ENCODE measurements at regions not wholly inside any gene's neighbourhood (a gene's known extent, or its start where the extent isn't known, plus 50 kb on each side); places are given as distances from the start of the nearest gene placed in this dataset.
"Not testable (repeated sequence)": the region's sequence is repeated elsewhere in the genome, so short reads cannot be mapped to it uniquely, and the experiment has no call there.

GRCh38 chr20:56773749-56774148 is 144.6 kb downstream of the TFAP2C start:
- DNase-seq, result no peak

GRCh38 chr20:56774873-56775272 is 145.8 kb downstream of the TFAP2C start:
- no peak for DNase-seq

GRCh38 chr20:56776345-56776744 is 147.2 kb downstream of the TFAP2C start:
- no peak for DNase-seq

GRCh38 chr20:56778765-56779195 is 149.7 kb downstream of the TFAP2C start:
- peak; percentile 3 for DNase-seq

- no peak for DNase-seq
These were observed 150.5 kb downstream of the TFAP2C start for GRCh38 chr20:56779452-56780143.

GRCh38 chr20:56780266-56780665 is 151.2 kb downstream of the TFAP2C start:
- no peak for DNase-seq

GRCh38 chr20:56781108-56781739 is 152.1 kb downstream of the TFAP2C start:
- DNase-seq, result no peak

GRCh38 chr20:56781987-56782560 is 153.0 kb downstream of the TFAP2C start:
- DNase-seq, result not testable (repeated sequence)

- DNase-seq, result not testable (repeated sequence)
These were observed 153.7 kb downstream of the TFAP2C start for GRCh38 chr20:56782814-56783213.

- DNase-seq, result no peak
These were observed 154.7 kb downstream of the TFAP2C start for GRCh38 chr20:56783826-56784225.

- DNase-seq, result no peak
These were observed 157.4 kb downstream of the TFAP2C start for GRCh38 chr20:56786503-56786902.

GRCh38 chr20:56788041-56788670 is 159.1 kb downstream of the TFAP2C start:
- DNase-seq, result no peak

GRCh38 chr20:56788671-56789610 is 159.8 kb downstream of the TFAP2C start:
- no peak for DNase-seq

GRCh38 chr20:56793916-56794315 is 164.8 kb downstream of the TFAP2C start:
- no peak for DNase-seq

- DNase-seq, result no peak
These were observed 166.4 kb downstream of the TFAP2C start for GRCh38 chr20:56795492-56795891.

- DNase-seq, result no peak
These were observed 167.2 kb downstream of the TFAP2C start for GRCh38 chr20:56796345-56796744.

- DNase-seq, result no peak
These were observed 167.9 kb downstream of the TFAP2C start for GRCh38 chr20:56797023-56797422.

- no peak for DNase-seq
These were observed 169.5 kb downstream of the TFAP2C start for GRCh38 chr20:56798634-56799033.

- no peak for DNase-seq
These were observed 170.1 kb downstream of the TFAP2C start for GRCh38 chr20:56799187-56799586.

GRCh38 chr20:56800088-56800487 is 171.0 kb downstream of the TFAP2C start:
- no peak for DNase-seq

- no peak for DNase-seq
These were observed 173.1 kb downstream of the TFAP2C start for GRCh38 chr20:56801971-56802755.

GRCh38 chr20:56802805-56803204 is 173.7 kb downstream of the TFAP2C start:
- no peak for DNase-seq
